Smooth muscle cell of the brain vasculature (primary cell): ENCODE measurements at regions not wholly inside any gene's neighbourhood (a gene's known extent, or its start where the extent isn't known, plus 50 kb on each side); places are given as distances from the start of the nearest gene placed in this dataset.
"Not testable (repeated sequence)": the region's sequence is repeated elsewhere in the genome, so short reads cannot be mapped to it uniquely, and the experiment has no call there.

ENCODE experiments used
- DNase-seq: peaks from one replicate; pipeline ENCODE4 v3.0.0-alpha.2; 2012; ENCODE audit warnings: low read depth, low spot score

- no peak for DNase-seq
Observed at GRCh38 chr17:77615703-77616253, 342.7 kb upstream of the TNRC6C start.

GRCh38 chr17:77616254-77616731 lies 342.2 kb upstream of the TNRC6C start:
- no peak for DNase-seq

GRCh38 chr17:77617516-77617915 lies 341.0 kb upstream of the TNRC6C start:
- no peak for DNase-seq

GRCh38 chr17:77618173-77618572 lies 340.3 kb upstream of the TNRC6C start:
- no peak for DNase-seq

- no peak for DNase-seq
Observed at GRCh38 chr17:77618731-77619130, 339.8 kb upstream of the TNRC6C start.

- no peak for DNase-seq
Observed at GRCh38 chr17:77619326-77619725, 339.2 kb upstream of the TNRC6C start.

- DNase-seq: no peak
Observed at GRCh38 chr17:77619851-77620250, 338.7 kb upstream of the TNRC6C start.

GRCh38 chr17:77620282-77620681 lies 338.2 kb upstream of the TNRC6C start:
- no peak for DNase-seq

GRCh38 chr17:77622084-77622483 lies 336.4 kb upstream of the TNRC6C start:
- not testable (repeated sequence) for DNase-seq

GRCh38 chr17:77622647-77623046 lies 335.9 kb upstream of the TNRC6C start:
- no peak for DNase-seq

- DNase-seq: not testable (repeated sequence)
Observed at GRCh38 chr17:77623321-77623720, 335.2 kb upstream of the TNRC6C start.

GRCh38 chr17:77628035-77628434 lies 330.5 kb upstream of the TNRC6C start:
- no peak for DNase-seq

- DNase-seq: not testable (repeated sequence)
Observed at GRCh38 chr17:77629284-77629683, 329.2 kb upstream of the TNRC6C start.

GRCh38 chr17:77631307-77631706 lies 327.2 kb upstream of the TNRC6C start:
- DNase-seq: no peak

- DNase-seq: no peak
Observed at GRCh38 chr17:77632619-77633018, 325.9 kb upstream of the TNRC6C start.

GRCh38 chr17:77634710-77635109 lies 323.8 kb upstream of the TNRC6C start:
- no peak for DNase-seq

- no peak for DNase-seq
Observed at GRCh38 chr17:77635176-77635575, 323.3 kb upstream of the TNRC6C start.

- DNase-seq: not testable (repeated sequence)
Observed at GRCh38 chr17:77635785-77636184, 322.7 kb upstream of the TNRC6C start.

GRCh38 chr17:77636835-77637817 lies 321.4 kb upstream of the TNRC6C start:
- no peak for DNase-seq

- peak; percentile 41 for DNase-seq
Observed at GRCh38 chr17:77637818-77638575, 320.5 kb upstream of the TNRC6C start.

GRCh38 chr17:77640252-77640651 lies 318.3 kb upstream of the TNRC6C start:
- no peak for DNase-seq
